ENCODE measurements at regions not wholly inside any gene's neighbourhood (a gene's known extent, or its start where the extent isn't known, plus 50 kb on each side); places are given as distances from the start of the nearest gene placed in this dataset.

DNA sequence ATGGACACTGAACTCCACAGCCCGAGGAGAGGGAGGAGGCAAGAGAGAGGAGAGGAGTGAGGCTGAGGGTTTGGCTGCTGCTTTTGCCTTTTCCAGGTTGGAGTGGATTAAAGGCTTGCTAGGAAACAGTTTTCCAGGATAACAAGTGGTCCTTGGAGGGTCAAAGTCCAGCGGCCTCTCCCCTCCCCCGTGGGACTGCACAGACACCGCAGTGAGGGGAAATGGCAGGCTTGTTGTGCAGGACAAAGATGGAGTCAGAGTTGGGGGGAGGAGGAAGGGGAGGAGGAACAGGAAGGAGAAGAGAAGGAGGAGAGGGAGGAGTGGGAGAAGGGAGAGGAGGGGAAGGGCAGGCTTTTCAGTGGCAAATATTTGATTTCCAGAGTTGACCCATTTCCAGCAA, 245.5 kb downstream of the RBM19 start:
- Mint-ChIP-seq H3K27me3 (peaks cover 11% of the 10 kb centered on the region), H3K27ac (peak overlapping the region; percentile 54), H3K4me3 (ENCODE audit: low read depth) (no peak overlapping the region), H3K36me3 (ENCODE audit: insufficient read depth) (no peaks in the 10 kb centered on the region), H3K4me1 (ENCODE audit: low read depth) (peaks cover 10% of the 10 kb centered on the region), H3K9me3 (ENCODE audit: low read depth) (no peaks in the 10 kb centered on the region)
- no peak for DNase-seq (ENCODE audit: low spot score, unreplicated experiment)
- TF ChIP-seq, protein P1, sequence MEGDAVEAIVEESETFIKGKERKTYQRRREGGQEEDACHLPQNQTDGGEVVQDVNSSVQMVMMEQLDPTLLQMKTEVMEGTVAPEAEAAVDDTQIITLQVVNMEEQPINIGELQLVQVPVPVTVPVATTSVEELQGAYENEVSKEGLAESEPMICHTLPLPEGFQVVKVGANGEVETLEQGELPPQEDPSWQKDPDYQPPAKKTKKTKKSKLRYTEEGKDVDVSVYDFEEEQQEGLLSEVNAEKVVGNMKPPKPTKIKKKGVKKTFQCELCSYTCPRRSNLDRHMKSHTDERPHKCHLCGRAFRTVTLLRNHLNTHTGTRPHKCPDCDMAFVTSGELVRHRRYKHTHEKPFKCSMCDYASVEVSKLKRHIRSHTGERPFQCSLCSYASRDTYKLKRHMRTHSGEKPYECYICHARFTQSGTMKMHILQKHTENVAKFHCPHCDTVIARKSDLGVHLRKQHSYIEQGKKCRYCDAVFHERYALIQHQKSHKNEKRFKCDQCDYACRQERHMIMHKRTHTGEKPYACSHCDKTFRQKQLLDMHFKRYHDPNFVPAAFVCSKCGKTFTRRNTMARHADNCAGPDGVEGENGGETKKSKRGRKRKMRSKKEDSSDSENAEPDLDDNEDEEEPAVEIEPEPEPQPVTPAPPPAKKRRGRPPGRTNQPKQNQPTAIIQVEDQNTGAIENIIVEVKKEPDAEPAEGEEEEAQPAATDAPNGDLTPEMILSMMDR (IDR thresholded peaks at IDR 0.05; ENCODE audit: unreplicated experiment): no peak

DNA sequence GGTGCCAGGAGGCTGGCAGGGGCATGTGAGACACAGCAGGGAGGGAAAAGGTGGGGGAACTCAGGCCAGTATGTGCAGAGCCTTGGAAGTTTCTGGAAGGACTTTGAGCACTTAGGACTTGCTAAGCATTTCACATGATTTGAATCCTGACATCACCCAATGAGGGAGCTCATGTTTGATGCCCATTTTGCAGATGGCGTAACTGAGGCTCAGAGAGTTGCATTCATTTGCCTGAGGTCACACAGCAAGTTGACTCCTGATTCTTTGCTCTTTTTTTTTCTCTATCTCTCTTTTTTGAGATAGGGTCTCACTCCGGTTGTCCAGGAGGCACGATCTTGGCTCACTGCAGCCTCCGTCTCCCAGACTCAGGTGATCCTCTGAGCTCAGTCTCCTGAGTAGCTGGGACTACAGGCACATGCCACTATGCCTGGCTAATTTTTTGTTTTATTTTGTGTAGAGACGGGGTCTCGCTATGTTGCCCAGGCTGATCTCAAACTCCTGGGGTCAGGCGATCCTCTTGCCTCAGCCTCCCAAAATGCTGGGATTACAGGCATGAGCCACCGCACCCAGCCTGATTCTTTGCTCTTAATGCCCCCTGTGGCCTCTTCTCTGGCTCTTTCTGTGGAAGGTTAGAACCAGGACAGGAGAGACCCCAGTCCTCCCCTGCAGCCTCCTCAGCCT, 246.1 kb downstream of the RBM19 start:
- Mint-ChIP-seq H3K27me3 (peaks cover 14% of the 10 kb centered on the region), H3K27ac (peak overlapping the region; percentile 54), H3K36me3 (ENCODE audit: insufficient read depth) (no peaks in the 10 kb centered on the region), H3K4me1 (ENCODE audit: low read depth) (peaks cover 10% of the 10 kb centered on the region), H3K9me3 (ENCODE audit: low read depth) (no peaks in the 10 kb centered on the region), H3K4me3 (ENCODE audit: low read depth) (no peak overlapping the region)
- TF ChIP-seq, protein P1 (IDR thresholded peaks at IDR 0.05; ENCODE audit: unreplicated experiment): no peak
- no peak for DNase-seq (ENCODE audit: low spot score, unreplicated experiment)

DNA sequence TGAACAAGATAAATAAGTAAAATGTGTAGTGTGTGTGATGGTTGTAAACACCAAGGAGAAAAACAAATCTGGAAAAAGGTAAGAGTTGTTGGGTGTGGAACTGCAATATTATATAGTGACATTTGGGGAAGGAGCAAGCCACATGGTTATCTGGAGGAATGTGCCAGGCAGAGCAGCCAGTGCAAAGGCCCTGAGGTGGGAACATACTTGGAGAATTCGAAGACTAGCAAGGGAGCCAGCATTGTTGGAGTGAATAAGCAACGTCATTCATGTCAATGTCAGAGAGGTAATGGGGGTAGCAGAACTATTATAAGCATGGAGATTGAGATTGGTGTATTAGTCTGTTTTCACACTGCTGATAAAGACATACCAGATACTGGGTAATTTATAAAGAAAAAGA, 241.5 kb upstream of the LHX5 start:
- peaks cover 37% of the 10 kb centered on the region for H3K27me3 Mint-ChIP-seq
- no peak overlapping the region for H3K27ac Mint-ChIP-seq
- H3K36me3 Mint-ChIP-seq (ENCODE audit: insufficient read depth): no peaks in the 10 kb centered on the region
- H3K4me3 Mint-ChIP-seq (ENCODE audit: low read depth): no peak overlapping the region
- peaks cover 15% of the 10 kb centered on the region for H3K4me1 Mint-ChIP-seq (ENCODE audit: low read depth)
- DNase-seq (ENCODE audit: low spot score, unreplicated experiment): no peak
- peaks cover 4% of the 10 kb centered on the region for H3K9me3 Mint-ChIP-seq (ENCODE audit: low read depth)
- TF ChIP-seq, protein P1 (IDR thresholded peaks at IDR 0.05; ENCODE audit: unreplicated experiment): no peak

DNA sequence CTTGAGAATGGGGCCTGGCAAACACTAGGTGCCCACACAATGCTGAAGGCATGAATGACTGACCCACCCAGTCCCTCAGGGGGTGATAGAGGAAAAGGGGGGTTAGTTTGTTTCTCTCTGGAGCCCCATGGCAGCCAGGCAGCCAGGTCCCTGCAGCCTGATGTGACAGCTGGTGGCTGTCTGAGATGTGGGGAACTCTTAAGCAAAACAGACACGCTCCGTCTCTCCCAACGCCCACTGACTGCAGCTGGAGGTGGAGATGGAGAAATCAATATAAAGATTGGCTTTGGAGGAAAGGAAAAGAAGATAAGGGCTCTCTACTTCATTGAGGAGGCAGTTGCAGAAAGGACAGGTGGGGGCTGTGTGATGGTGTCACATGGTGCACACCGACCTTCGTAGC, 240.8 kb upstream of the LHX5 start:
- H3K27ac Mint-ChIP-seq: no peak overlapping the region
- no peaks in the 10 kb centered on the region for H3K36me3 Mint-ChIP-seq (ENCODE audit: insufficient read depth)
- H3K27me3 Mint-ChIP-seq: peaks cover 40% of the 10 kb centered on the region
- peaks cover 4% of the 10 kb centered on the region for H3K9me3 Mint-ChIP-seq (ENCODE audit: low read depth)
- no peak for DNase-seq (ENCODE audit: low spot score, unreplicated experiment)
- H3K4me3 Mint-ChIP-seq (ENCODE audit: low read depth): no peak overlapping the region
- H3K4me1 Mint-ChIP-seq (ENCODE audit: low read depth): peaks cover 15% of the 10 kb centered on the region
- TF ChIP-seq, protein P1 (IDR thresholded peaks at IDR 0.05; ENCODE audit: unreplicated experiment): no peak

DNA sequence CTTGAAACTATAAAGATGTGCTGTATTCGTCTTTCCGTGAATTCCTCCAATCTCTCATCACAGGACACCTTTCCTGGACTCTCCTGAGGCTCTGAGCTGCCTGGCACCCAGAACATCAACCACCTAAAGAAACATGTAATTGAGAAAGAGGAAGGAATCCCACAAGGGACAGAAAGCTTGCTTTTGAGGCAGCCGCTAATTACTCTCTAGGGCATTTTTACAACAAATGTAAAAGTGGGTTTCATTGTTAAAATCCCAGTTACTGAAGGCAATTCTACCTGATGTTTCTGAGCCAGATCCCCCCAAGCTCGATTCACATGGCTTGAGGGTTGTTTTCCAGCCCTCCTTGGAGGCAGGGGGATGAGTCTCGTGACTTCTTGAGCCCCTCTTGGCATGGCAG, 238.5 kb upstream of the LHX5 start:
- Mint-ChIP-seq H3K4me3 (ENCODE audit: low read depth) (no peak overlapping the region), H3K27ac (no peak overlapping the region), H3K4me1 (ENCODE audit: low read depth) (peaks cover 15% of the 10 kb centered on the region), H3K27me3 (peaks cover 54% of the 10 kb centered on the region), H3K36me3 (ENCODE audit: insufficient read depth) (no peaks in the 10 kb centered on the region), H3K9me3 (ENCODE audit: low read depth) (peaks cover 4% of the 10 kb centered on the region)
- no peak for DNase-seq (ENCODE audit: low spot score, unreplicated experiment)
- TF ChIP-seq, protein P1 (IDR thresholded peaks at IDR 0.05; ENCODE audit: unreplicated experiment): no peak
